ENCODE measurements at regions not wholly inside any gene's neighbourhood (a gene's known extent, or its start where the extent isn't known, plus 50 kb on each side); places are given as distances from the start of the nearest gene placed in this dataset.

DNA sequence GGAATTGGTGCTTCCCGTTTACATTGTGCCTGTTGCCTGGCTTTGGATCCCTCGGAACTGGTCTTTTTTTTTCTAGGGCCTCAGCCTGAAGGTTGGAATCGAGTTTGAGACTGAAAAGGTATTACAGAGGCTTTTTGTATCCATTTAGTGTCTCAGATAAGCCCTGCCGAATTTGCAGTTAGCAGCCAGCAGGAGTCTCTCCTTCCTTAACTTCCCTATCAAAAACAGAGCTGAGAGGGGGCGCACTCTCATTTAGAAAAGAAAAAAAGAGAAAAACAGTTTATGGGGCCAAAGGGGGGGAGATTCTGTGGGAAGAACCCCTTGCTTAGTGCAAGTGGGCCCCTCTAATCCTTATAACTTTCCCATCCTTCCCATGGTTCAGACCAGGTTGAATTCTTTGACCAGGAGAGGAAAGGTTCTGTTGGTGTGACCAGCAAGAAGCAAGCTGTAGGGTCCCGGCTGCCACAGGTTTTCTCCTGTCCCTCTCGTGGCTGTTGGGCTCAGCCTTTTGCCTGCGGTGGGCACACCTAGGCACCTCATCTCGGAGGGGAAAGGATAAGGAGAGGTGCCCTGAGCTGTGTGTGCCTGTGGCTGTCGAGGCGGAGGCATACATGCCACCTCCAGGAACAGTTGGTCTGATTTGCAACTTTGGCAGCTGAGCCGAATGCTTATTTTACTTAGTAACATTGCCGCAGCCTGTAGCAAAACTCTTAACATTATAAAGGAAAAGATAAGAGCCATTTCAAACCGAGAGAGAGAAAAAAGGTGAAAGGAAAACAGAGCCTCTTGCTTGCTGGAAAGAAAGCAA lies 565.0 kb upstream of the CNTN5 start:
- TF ChIP-seq CTCF (conservative IDR thresholded peaks at IDR 0.05; ENCODE audit: low read depth, low read length) (peak; percentile 14; the same call in 1 of the 2 replicates), EZH2 (IDR thresholded peaks at IDR 0.05; ENCODE audit: borderline replicate concordance, low read depth, low read length, poor library complexity, severe bottlenecking) (no peak)

Data from A673 (cell line).